Erythroblast (primary cell): ENCODE measurements at regions not wholly inside any gene's neighbourhood (a gene's known extent, or its start where the extent isn't known, plus 50 kb on each side); places are given as distances from the start of the nearest gene placed in this dataset.
"Not testable (repeated sequence)": the region's sequence is repeated elsewhere in the genome, so short reads cannot be mapped to it uniquely, and the experiment has no call there.

Source experiments
- DNase-seq, 2 experiments: peaks; one replicate each; lab custom pipeline; 2025; lab: John Stamatoyannopoulos, UW
- GATA1 ChIP-seq: IDR thresholded peaks from 2 replicates; pipeline ENCODE4 v1.6.1; 2011; ENCODE audit warnings: low read depth, mild to moderate bottlenecking, control low read depth, low read length, moderate library complexity
- POLR2A ChIP-seq: IDR thresholded peaks from 2 replicates; pipeline ENCODE4 v1.6.1; 2011; ENCODE audit warnings: mild to moderate bottlenecking, low read length

GRCh38 chr10:36448760-36449691 lies 676.4 kb upstream of the ANKRD30A start:
- DNase-seq, result no peak
- no peak for TF ChIP-seq GATA1
- no peak for TF ChIP-seq POLR2A

- TF ChIP-seq POLR2A (no peak), GATA1 (no peak)
- DNase-seq, result no peak
Measured at GRCh38 chr10:36446881-36447280, 678.5 kb upstream of the ANKRD30A start.

GRCh38 chr10:36443233-36443632 lies 682.2 kb upstream of the ANKRD30A start:
- no peak for DNase-seq
- no peak for TF ChIP-seq POLR2A
- TF ChIP-seq GATA1, result no peak

- TF ChIP-seq POLR2A (no peak), GATA1 (no peak)
- no peak for DNase-seq
Measured at GRCh38 chr10:36441557-36441956, 683.8 kb upstream of the ANKRD30A start.

- TF ChIP-seq POLR2A (no peak), GATA1 (no peak)
- DNase-seq, result no peak
Measured at GRCh38 chr10:36440539-36440938, 684.9 kb upstream of the ANKRD30A start.

GRCh38 chr10:36437367-36437766 lies 688.0 kb upstream of the ANKRD30A start:
- no peak for TF ChIP-seq POLR2A
- no peak for TF ChIP-seq GATA1
- DNase-seq, result no peak

- TF ChIP-seq GATA1 (no peak), POLR2A (no peak)
- peak in 1 of 2 experiments; percentile 2 for DNase-seq
Measured at GRCh38 chr10:36428507-36428906, 696.9 kb upstream of the ANKRD30A start.

- TF ChIP-seq POLR2A, result no peak
- TF ChIP-seq GATA1, result no peak
- DNase-seq, result no peak
Measured at GRCh38 chr10:36425131-36425797, 700.1 kb upstream of the ANKRD30A start.

GRCh38 chr10:36424502-36424901 lies 700.9 kb upstream of the ANKRD30A start:
- TF ChIP-seq POLR2A (no peak), GATA1 (no peak)

GRCh38 chr10:36423821-36424248 lies 701.6 kb upstream of the ANKRD30A start:
- no peak for DNase-seq
- TF ChIP-seq POLR2A (no peak), GATA1 (no peak)

More at GRCh38 chr10:36424502-36424901, 700.9 kb upstream of the ANKRD30A start:
- DNase-seq, result no peak

GRCh38 chr10:36421992-36422391 lies 703.4 kb upstream of the ANKRD30A start:
- no peak for TF ChIP-seq GATA1
- TF ChIP-seq POLR2A, result no peak
- DNase-seq, result no peak

- TF ChIP-seq GATA1 (no peak), POLR2A (no peak)
- DNase-seq, result no peak
Measured at GRCh38 chr10:36416513-36416912, 708.9 kb upstream of the ANKRD30A start.

- no peak for TF ChIP-seq POLR2A
- no peak for TF ChIP-seq GATA1
- no peak for DNase-seq
Measured at GRCh38 chr10:36412942-36413341, 712.5 kb upstream of the ANKRD30A start.

- DNase-seq, result not testable (repeated sequence)
Measured at GRCh38 chr10:36400238-36400637, 725.2 kb upstream of the ANKRD30A start.

- no peak for DNase-seq
- no peak for TF ChIP-seq POLR2A
- no peak for TF ChIP-seq GATA1
Measured at GRCh38 chr10:36393801-36394200, 731.6 kb upstream of the ANKRD30A start.
